K562 (cell line): ENCODE measurements at regions not wholly inside any gene's neighbourhood (a gene's known extent, or its start where the extent isn't known, plus 50 kb on each side); places are given as distances from the start of the nearest gene placed in this dataset.

ENCODE experiments used
- ATAC-seq: fragments of 200-7000 bp; cut with Tn5 transposase; 3 replicates; pipeline ENCODE4 v1.9.1; 2020; ENCODE audit warnings: moderate library complexity
- BruUV-seq: library from RNA; stranded (reverse); fragments of 400-500 nt; replicated peaks from 2 replicates; lab custom pipeline; 2021; lab: Mats Ljungman, UMichigan
- CTCF ChIA-PET: fragments of 300-600 bp; formaldehyde crosslinking; extraction: SDS; loops from one replicate; lab custom pipeline; 2021; ENCODE audit warnings: low intra/inter-chr PET ratio; lab: Yijun Ruan, JAX
- POLR2A ChIA-PET: fragments of 300-600, 350-650 bp; sonication (Branson Sonifier 250); formaldehyde crosslinking; extraction: SDS; loops from one replicate; lab custom pipeline; 2021; ENCODE audit warnings: antibody characterized with exemption, inconsistent platforms; lab: Yijun Ruan, JAX
- DNase-seq, 4 experiments: peaks; one replicate each; pipeline versions ENCODE4 v3.0.0 to v3.0.0-alpha.2; 2011 to 2018; ENCODE audit warnings: low spot score in 3 of 4, mixed read lengths in 3 of 4; ENCODE audit errors: extremely low read depth in 1 of 4
- FAIRE-seq: peaks from 2 replicates; lab custom pipeline; 2011; peaks lifted over from hg19 to GRCh38; lab: Jason Lieb, UNC
- H2AFZ ChIP-seq: 2 replicates; pipeline ENCODE4 v1.6.0; 2011; ENCODE audit warnings: low read depth, low read length, control low read depth, inconsistent platforms
- H3K27ac ChIP-seq: fragments of 200-600 bp; 3 replicates; pipeline ENCODE4 v1.8.0; 2011; ENCODE audit warnings: low read depth, mild to moderate bottlenecking, control low read depth, inconsistent platforms, low read length, moderate library complexity, mixed read lengths; ENCODE audit errors: extremely low read depth
- H3K27me3 ChIP-seq, 2 experiments: fragments of 300-600 bp in 1 of 2; 2 replicates in 1 of 2; 3 replicates in 1 of 2; pipeline versions ENCODE4 v1.6.0 to v1.8.0; 2011; ENCODE audit warnings: inconsistent platforms in 2 of 2, low read length in 2 of 2, mild to moderate bottlenecking in 1 of 2, mixed read lengths in 1 of 2, moderate library complexity in 1 of 2; ENCODE audit not compliant: control insufficient read depth in 2 of 2, insufficient read depth in 2 of 2
- H3K36me3 ChIP-seq: fragments of 300-600 bp; 3 replicates; pipeline ENCODE4 v1.8.0; 2011; ENCODE audit warnings: mild to moderate bottlenecking, low read length, inconsistent platforms; ENCODE audit not compliant: control insufficient read depth, insufficient read depth
- H3K4me1 ChIP-seq, 2 experiments: fragments of 200-600 bp in 1 of 2; replicated peaks in 1 of 2; 2 replicates in 1 of 2; 3 replicates in 1 of 2; pipeline versions ENCODE4 v1.5.1 to v1.8.0; 2011; ENCODE audit warnings: inconsistent platforms in 2 of 2, low read length in 2 of 2, mild to moderate bottlenecking in 1 of 2, mixed read lengths in 1 of 2, moderate library complexity in 1 of 2; ENCODE audit not compliant: control insufficient read depth in 2 of 2, insufficient read depth in 2 of 2
- H3K4me2 ChIP-seq: 2 replicates; pipeline ENCODE4 v1.6.1; 2011; ENCODE audit warnings: low read length, control low read depth, inconsistent platforms, mixed read lengths; ENCODE audit not compliant: insufficient read depth
- H3K4me3 ChIP-seq: fragments of 200-600 bp; sonication (generic), shearing (Covaris generic); 2 replicates; pipeline ENCODE4 v1.5.1; 2016; ENCODE audit warnings: control low read depth, inconsistent platforms
- H3K79me2 ChIP-seq: fragments of 200-600 bp; 3 replicates; pipeline ENCODE4 v1.8.0; 2011; ENCODE audit warnings: low read length, inconsistent platforms; ENCODE audit not compliant: control insufficient read depth, insufficient read depth
- H3K9ac ChIP-seq, 2 experiments: 2 replicates each; pipeline versions ENCODE4 v1.6.0 to v1.6.1; 2011; ENCODE audit warnings: low read depth in 2 of 2, low read length in 2 of 2, control low read depth in 1 of 2, inconsistent platforms in 1 of 2, mild to moderate bottlenecking in 1 of 2, mixed read lengths in 1 of 2; ENCODE audit not compliant: insufficient read depth in 1 of 2
- H3K9me1 ChIP-seq: one replicate; pipeline ENCODE4 v1.6.0; 2011; ENCODE audit warnings: inconsistent platforms, mild to moderate bottlenecking, low read length, moderate library complexity; ENCODE audit not compliant: control insufficient read depth, insufficient read depth
- H3K9me3 ChIP-seq: replicated peaks from 2 replicates; pipeline ENCODE4 v1.5.1; 2011; ENCODE audit warnings: low read depth, low read length, inconsistent platforms; ENCODE audit not compliant: control insufficient read depth, insufficient read depth
- H4K20me1 ChIP-seq: replicated peaks from 2 replicates; pipeline ENCODE4 v1.6.1; 2011; ENCODE audit warnings: low read length, inconsistent platforms, mixed read lengths; ENCODE audit not compliant: control insufficient read depth, insufficient read depth
- CTCF ChIP-seq, 3 experiments: IDR thresholded peaks in 2 of 3; conservative IDR thresholded peaks in 1 of 3; 2 replicates each; pipeline ENCODE4 v1.5.1; 2011 to 2012; ENCODE audit warnings: low read length in 3 of 3, mild to moderate bottlenecking in 3 of 3, control low read depth in 2 of 3, improper control_type of control experiment in 1 of 3, inconsistent platforms in 1 of 3, low read depth in 1 of 3, mixed read lengths in 1 of 3, moderate library complexity in 1 of 3; ENCODE audit not compliant: insufficient read depth in 2 of 3
- KAT2B ChIP-seq: IDR thresholded peaks from one replicate; pipeline ENCODE4 v1.6.1; 2012; ENCODE audit warnings: low read depth, mild to moderate bottlenecking, control low read depth, inconsistent platforms, low read length, moderate library complexity
- ZNF76 ChIP-seq: fragments of 250-450 bp; sonication (Bioruptor Pico); IDR thresholded peaks from 2 replicates; pipeline ENCODE4 v1.4.0; 2020; ENCODE audit warnings: mild to moderate bottlenecking, moderate library complexity, borderline replicate concordance
- WGBS: fragments of 100-300 bp; shearing (Covaris generic); methylation state at CpG from one replicate; pipeline ENCODE4 v1.1.6; 2016; ENCODE audit warnings: low coverage, mixed read lengths; ENCODE audit not compliant: insufficient coverage; ENCODE audit errors: missing lambda C conversion rate; 5-methylcytosine and 5-hydroxymethylcytosine counted together
- in situ Hi-C: fragments of 300-500 bp; cut with MboI; formaldehyde crosslinking; loops from 4 replicates; pipeline ENCODE4 v1.15.0; 2018; ENCODE audit warnings: inconsistent platforms, mixed read lengths
- intact Hi-C: fragments of 100-400 bp; cut with micrococcal nuclease; formaldehyde crosslinking; loops from 2 replicates; pipeline ENCODE4 v1.14.2; 2022
- TF ChIP-seq, protein P1 (sequence below): fragments of 250-450 bp; sonication (Bioruptor Pico); IDR thresholded peaks from 2 replicates; pipeline ENCODE4 v1.8.0; 2021; ENCODE audit warnings: moderate library complexity, mild to moderate bottlenecking, inconsistent platforms

DNA sequence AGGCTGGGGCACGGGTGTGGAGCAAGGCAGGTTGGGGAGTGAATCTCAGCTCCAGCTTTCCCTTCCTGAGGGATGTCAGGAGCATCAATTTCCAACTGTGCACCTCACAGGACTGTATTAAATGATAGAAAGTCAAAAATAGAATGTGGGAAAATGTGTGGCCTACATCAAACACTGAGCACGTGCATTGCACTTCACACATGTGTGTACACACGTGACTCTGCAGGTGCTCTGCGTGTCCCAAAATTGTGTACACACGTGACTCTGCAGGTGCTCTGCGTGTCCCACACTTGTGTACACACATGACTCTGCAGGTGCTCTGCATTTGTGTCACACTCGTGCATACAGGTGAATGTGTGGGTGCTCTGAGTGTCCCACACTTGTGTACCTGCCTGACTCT lies 577.2 kb upstream of the SALL3 start:
- Histone ChIP-seq H3K9me1 (no peaks in the 10 kb centered on the region), H4K20me1 (no peaks in the 10 kb centered on the region), H3K9ac (no peak overlapping the region), H3K27me3 (peaks cover 0 to 41% of the 10 kb centered on the region in 2 experiments; a peak in 2 of 5 replicates), H3K27ac (no peak overlapping the region), H3K4me3 (no peak overlapping the region), H3K36me3 (no peaks in the 10 kb centered on the region), H3K4me1 (no peaks in the 10 kb centered on the region), H3K4me2 (no peak overlapping the region), H3K9me3 (no peaks in the 10 kb centered on the region), H3K79me2 (no peaks in the 10 kb centered on the region), H2AFZ (no peak overlapping the region)
- in situ Hi-C loops (no loop called here), intact Hi-C loops (no loop called here)
- WGBS: 0% methylated on average over 7 of the region's 7 CpGs
- FAIRE-seq (no peak), ATAC-seq (no peak), DNase-seq (no peak)
- no TSS peak for BruUV-seq
- POLR2A ChIA-PET: interaction anchor here (0.7 kb wide), 1 partner anchor 16 kb away, joined by 3 read pairs; no protein-coding TSS in a partner anchor
- TF ChIP-seq, protein P1, sequence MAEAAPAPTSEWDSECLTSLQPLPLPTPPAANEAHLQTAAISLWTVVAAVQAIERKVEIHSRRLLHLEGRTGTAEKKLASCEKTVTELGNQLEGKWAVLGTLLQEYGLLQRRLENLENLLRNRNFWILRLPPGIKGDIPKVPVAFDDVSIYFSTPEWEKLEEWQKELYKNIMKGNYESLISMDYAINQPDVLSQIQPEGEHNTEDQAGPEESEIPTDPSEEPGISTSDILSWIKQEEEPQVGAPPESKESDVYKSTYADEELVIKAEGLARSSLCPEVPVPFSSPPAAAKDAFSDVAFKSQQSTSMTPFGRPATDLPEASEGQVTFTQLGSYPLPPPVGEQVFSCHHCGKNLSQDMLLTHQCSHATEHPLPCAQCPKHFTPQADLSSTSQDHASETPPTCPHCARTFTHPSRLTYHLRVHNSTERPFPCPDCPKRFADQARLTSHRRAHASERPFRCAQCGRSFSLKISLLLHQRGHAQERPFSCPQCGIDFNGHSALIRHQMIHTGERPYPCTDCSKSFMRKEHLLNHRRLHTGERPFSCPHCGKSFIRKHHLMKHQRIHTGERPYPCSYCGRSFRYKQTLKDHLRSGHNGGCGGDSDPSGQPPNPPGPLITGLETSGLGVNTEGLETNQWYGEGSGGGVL: no peak
- TF ChIP-seq ZNF76 (CRISPR knock-in tag): no peak
- no peak for TF ChIP-seq CTCF (IDR thresholded peaks at IDR 0.05 in 2 of 3, conservative IDR thresholded peaks at IDR 0.05 in 1 of 3; ENCODE audit: insufficient read depth in 2 of 3, low read depth in 1 of 3, low read length in 3 of 3)
- no peak for TF ChIP-seq KAT2B
- CTCF ChIA-PET: no interaction called here
